ENCODE measurements at regions not wholly inside any gene's neighbourhood (a gene's known extent, or its start where the extent isn't known, plus 50 kb on each side); places are given as distances from the start of the nearest gene placed in this dataset.

DNA sequence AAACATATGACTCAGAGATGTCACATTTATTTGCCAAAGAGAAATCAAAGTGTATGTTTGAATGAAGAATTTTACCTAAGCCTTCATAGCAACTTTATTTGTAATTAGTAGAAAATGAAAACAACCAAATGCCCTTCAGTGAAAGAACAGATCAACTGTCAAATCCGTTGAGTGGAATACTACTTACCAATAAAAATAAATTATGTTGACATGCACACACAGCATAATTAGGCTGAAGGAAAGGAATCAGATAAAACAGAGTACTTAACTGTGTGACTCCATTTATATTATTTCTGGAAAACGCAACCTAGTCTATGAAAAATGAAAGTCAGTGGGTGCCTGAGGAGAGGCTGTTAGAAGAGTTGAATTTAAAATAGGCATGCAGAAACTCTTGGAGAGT lies 1034.6 kb upstream of the PCDH9 start (continued):
- no peak for TF ChIP-seq CLOCK (CRISPR knock-in tag; IDR thresholded peaks at IDR 0.05; ENCODE audit: borderline replicate concordance)
- no peak for TF ChIP-seq KAT7 (CRISPR knock-in tag; IDR thresholded peaks at IDR 0.05; ENCODE audit: borderline replicate concordance)

DNA sequence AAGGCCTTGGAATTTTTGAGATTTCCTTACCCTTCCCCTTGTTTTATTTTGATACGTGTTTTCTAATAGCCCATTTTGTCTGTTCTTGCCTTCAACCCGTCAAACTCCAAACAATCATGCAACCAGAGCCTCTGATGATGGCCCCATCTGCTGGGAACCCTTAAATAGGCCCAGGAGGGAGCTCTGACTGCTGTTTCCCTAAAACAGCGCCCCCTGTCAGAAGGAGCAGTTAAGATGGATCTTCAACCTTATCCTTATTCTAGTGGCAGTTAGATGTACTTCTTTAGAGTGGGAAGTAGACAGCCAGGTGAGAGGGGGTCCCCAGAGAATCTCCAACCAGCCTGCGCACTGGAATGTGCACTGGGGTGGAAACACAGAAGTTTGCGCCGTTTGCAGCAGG lies 1031.0 kb upstream of the PCDH9 start:
- ChIA-PET POLR2A (no interaction called here), CTCF (ENCODE audit: low intra/inter-chr PET ratio) (no interaction called here)
- Histone ChIP-seq H3K36me3 (ENCODE audit: control insufficient read depth, insufficient read depth, low read length) (no peaks in the 10 kb centered on the region), H3K79me2 (ENCODE audit: control insufficient read depth, insufficient read depth, low read length) (no peaks in the 10 kb centered on the region), H2AFZ (ENCODE audit: low read depth, low read length) (no peak overlapping the region), H3K4me3 (no peak overlapping the region), H3K9me3 (replicated peaks; ENCODE audit: control insufficient read depth, insufficient read depth, low read depth, low read length) (no peaks in the 10 kb centered on the region), H3K4me1 (replicated peaks in 1 of 2; ENCODE audit: control insufficient read depth in 2 of 2, insufficient read depth in 2 of 2, low read length in 2 of 2) (no peaks in the 10 kb centered on the region), H3K9me1 (ENCODE audit: control insufficient read depth, insufficient read depth, low read length) (no peaks in the 10 kb centered on the region), H4K20me1 (replicated peaks; ENCODE audit: control insufficient read depth, insufficient read depth, low read length) (no peaks in the 10 kb centered on the region), H3K27ac (ENCODE audit: extremely low read depth, low read depth, low read length) (no peak overlapping the region), H3K4me2 (ENCODE audit: insufficient read depth, low read length) (no peak overlapping the region), H3K9ac (ENCODE audit: insufficient read depth in 1 of 2, low read depth in 2 of 2, low read length in 2 of 2) (no peak overlapping the region), H3K27me3 (ENCODE audit: control insufficient read depth in 2 of 2, insufficient read depth in 2 of 2, low read length in 2 of 2) (no peaks in the 10 kb centered on the region)
- DNase-seq (ENCODE audit: extremely low read depth in 1 of 4, low spot score in 3 of 4) (peak in 1 of 4 experiments; percentile 4), FAIRE-seq (no peak), ATAC-seq (no peak)
- intact Hi-C loops (cut with micrococcal nuclease) (no loop called here), in situ Hi-C loops (cut with MboI) (no loop called here)
- BruUV-seq (replicated peaks) = no TSS peak
- WGBS (ENCODE audit: insufficient coverage, low coverage, missing lambda C conversion rate) = 3% methylated on average over 6 of the region's 6 CpGs
- TF ChIP-seq ZNF764 (CRISPR knock-in tag; IDR thresholded peaks at IDR 0.05; ENCODE audit: low read depth) (no peak), HNRNPL (IDR thresholded peaks at IDR 0.05; ENCODE audit: low read depth, low read length) (no peak), ZFPM2 (CRISPR knock-in tag; IDR thresholded peaks at IDR 0.05) (no peak), TEAD4 (IDR thresholded peaks at IDR 0.05; ENCODE audit: low read length) (no peak), TEAD4 (CRISPR knock-in tag; IDR thresholded peaks at IDR 0.05; ENCODE audit: borderline replicate concordance) (no peak)

Data from K562 (cell line).